Medulla oblongata (tissue), 1 donor: ENCODE measurements at regions not wholly inside any gene's neighbourhood (a gene's known extent, or its start where the extent isn't known, plus 50 kb on each side); places are given as distances from the start of the nearest gene placed in this dataset.

ENCODE experiments used
- DNase-seq: peaks from one replicate; pipeline ENCODE4 v3.0.0-alpha.2; 2015; ENCODE audit errors: extremely low spot score

- peak; percentile 10 for DNase-seq
Measured at GRCh38 chr11:24056051-24056450, 440.8 kb upstream of the LUZP2 start.

- no peak for DNase-seq
Measured at GRCh38 chr11:24060125-24060524, 436.7 kb upstream of the LUZP2 start.

- peak; percentile 19 for DNase-seq
Measured at GRCh38 chr11:24064309-24064903, 432.4 kb upstream of the LUZP2 start.

GRCh38 chr11:24068197-24068596 lies 428.7 kb upstream of the LUZP2 start:
- DNase-seq, result no peak

- no peak for DNase-seq
Measured at GRCh38 chr11:24070435-24070834, 426.4 kb upstream of the LUZP2 start.

- DNase-seq, result no peak
Measured at GRCh38 chr11:24078018-24078417, 418.8 kb upstream of the LUZP2 start.

- DNase-seq, result no peak
Measured at GRCh38 chr11:24082241-24082640, 414.6 kb upstream of the LUZP2 start.

- no peak for DNase-seq
Measured at GRCh38 chr11:24082860-24083259, 414.0 kb upstream of the LUZP2 start.

- DNase-seq, result no peak
Measured at GRCh38 chr11:24084956-24085355, 411.9 kb upstream of the LUZP2 start.

GRCh38 chr11:24086921-24087320 lies 409.9 kb upstream of the LUZP2 start:
- DNase-seq, result no peak

- no peak for DNase-seq
Measured at GRCh38 chr11:24091594-24091993, 405.3 kb upstream of the LUZP2 start.

- peak; percentile 10 for DNase-seq
Measured at GRCh38 chr11:24093375-24093774, 403.5 kb upstream of the LUZP2 start.

GRCh38 chr11:24108609-24109008 lies 388.2 kb upstream of the LUZP2 start:
- DNase-seq, result no peak

- no peak for DNase-seq
Measured at GRCh38 chr11:24122291-24122690, 374.6 kb upstream of the LUZP2 start.

GRCh38 chr11:24124876-24125275 lies 372.0 kb upstream of the LUZP2 start:
- DNase-seq, result no peak

GRCh38 chr11:24131698-24132097 lies 365.2 kb upstream of the LUZP2 start:
- DNase-seq, result no peak

- DNase-seq, result no peak
Measured at GRCh38 chr11:24132471-24132870, 364.4 kb upstream of the LUZP2 start.

GRCh38 chr11:24134879-24135589 lies 361.8 kb upstream of the LUZP2 start:
- no peak for DNase-seq

GRCh38 chr11:24142062-24142461 lies 354.8 kb upstream of the LUZP2 start:
- no peak for DNase-seq

GRCh38 chr11:24145411-24145810 lies 351.4 kb upstream of the LUZP2 start:
- no peak for DNase-seq

- no peak for DNase-seq
Measured at GRCh38 chr11:24153337-24153736, 343.5 kb upstream of the LUZP2 start.

GRCh38 chr11:24155792-24156191 lies 341.1 kb upstream of the LUZP2 start:
- no peak for DNase-seq

GRCh38 chr11:24157316-24157715 lies 339.5 kb upstream of the LUZP2 start:
- DNase-seq, result no peak

GRCh38 chr11:24161587-24161986 lies 335.3 kb upstream of the LUZP2 start:
- DNase-seq, result no peak
